Type B pancreatic cell (in vitro differentiated cells): ENCODE measurements at regions not wholly inside any gene's neighbourhood (a gene's known extent, or its start where the extent isn't known, plus 50 kb on each side); places are given as distances from the start of the nearest gene placed in this dataset.

ENCODE experiments used
- DNase-seq: peaks from one replicate; pipeline ENCODE4 v3.0.0; 2021; ENCODE audit warnings: mixed read lengths; ENCODE audit not compliant: unreplicated experiment; ENCODE audit errors: extremely low spot score
- H3K27ac Mint-ChIP-seq: 2 replicates; pipeline ENCODE4 v1.8.0; 2021; ENCODE audit warnings: mild to moderate bottlenecking, mixed read lengths
- H3K27me3 Mint-ChIP-seq: 2 replicates; pipeline ENCODE4 v1.8.0; 2021; ENCODE audit warnings: mixed read lengths
- H3K36me3 Mint-ChIP-seq: 2 replicates; pipeline ENCODE4 v1.8.0; 2021; ENCODE audit warnings: mixed read lengths
- H3K4me1 Mint-ChIP-seq: one replicate; pipeline ENCODE4 v1.8.0; 2021; ENCODE audit warnings: mixed read lengths; ENCODE audit not compliant: unreplicated experiment
- H3K4me3 Mint-ChIP-seq: 2 replicates; pipeline ENCODE4 v1.8.0; 2021; ENCODE audit warnings: mild to moderate bottlenecking, mixed read lengths
- H3K9me3 Mint-ChIP-seq: 2 replicates; pipeline ENCODE4 v1.8.0; 2021; ENCODE audit warnings: mixed read lengths
- CTCF ChIP-seq: fragments of 200-600 bp; sonication (generic); conservative IDR thresholded peaks from 2 replicates; pipeline ENCODE4 v1.5.0; 2021; ENCODE audit warnings: antibody characterized with exemption, mild to moderate bottlenecking

- Mint-ChIP-seq H3K27me3 (peaks cover 13% of the 10 kb centered on the region), H3K4me1 (peaks cover 7% of the 10 kb centered on the region), H3K27ac (no peak overlapping the region), H3K9me3 (peaks cover 8% of the 10 kb centered on the region), H3K36me3 (no peaks in the 10 kb centered on the region), H3K4me3 (no peak overlapping the region)
- no peak for TF ChIP-seq CTCF
- no peak for DNase-seq
These were observed 406.4 kb downstream of the QKI start for GRCh38 chr6:163820745-163821458.

GRCh38 chr6:163820171-163820570, 405.7 kb downstream of the QKI start:
- TF ChIP-seq CTCF, result no peak
- no peak overlapping the region for H3K4me3 Mint-ChIP-seq
- DNase-seq, result no peak
- no peak overlapping the region for H3K27ac Mint-ChIP-seq
- H3K9me3 Mint-ChIP-seq, result peaks cover 8% of the 10 kb centered on the region
- peaks cover 7% of the 10 kb centered on the region for H3K4me1 Mint-ChIP-seq
- peaks cover 13% of the 10 kb centered on the region for H3K27me3 Mint-ChIP-seq
- no peaks in the 10 kb centered on the region for H3K36me3 Mint-ChIP-seq

- TF ChIP-seq CTCF, result no peak
- Mint-ChIP-seq H3K36me3 (no peaks in the 10 kb centered on the region), H3K4me3 (no peak overlapping the region), H3K9me3 (peaks cover 8% of the 10 kb centered on the region), H3K4me1 (peaks cover 7% of the 10 kb centered on the region), H3K27me3 (peaks cover 13% of the 10 kb centered on the region), H3K27ac (no peak overlapping the region)
- DNase-seq, result no peak
These were observed 404.2 kb downstream of the QKI start for GRCh38 chr6:163818719-163819118.

GRCh38 chr6:163816441-163816840, 401.9 kb downstream of the QKI start:
- Mint-ChIP-seq H3K9me3 (peaks cover 8% of the 10 kb centered on the region), H3K36me3 (no peaks in the 10 kb centered on the region), H3K27ac (no peak overlapping the region), H3K4me3 (no peak overlapping the region), H3K27me3 (peaks cover 9% of the 10 kb centered on the region), H3K4me1 (peaks cover 3% of the 10 kb centered on the region)
- no peak for TF ChIP-seq CTCF
- no peak for DNase-seq

GRCh38 chr6:163815796-163816195, 401.3 kb downstream of the QKI start:
- no peak for DNase-seq
- TF ChIP-seq CTCF, result no peak
- Mint-ChIP-seq H3K4me3 (no peak overlapping the region), H3K9me3 (peaks cover 7% of the 10 kb centered on the region), H3K27ac (no peak overlapping the region), H3K4me1 (no peaks in the 10 kb centered on the region), H3K27me3 (peaks cover 6% of the 10 kb centered on the region), H3K36me3 (no peaks in the 10 kb centered on the region)
